ENCODE measurements at regions not wholly inside any gene's neighbourhood (a gene's known extent, or its start where the extent isn't known, plus 50 kb on each side); places are given as distances from the start of the nearest gene placed in this dataset.

DNA sequence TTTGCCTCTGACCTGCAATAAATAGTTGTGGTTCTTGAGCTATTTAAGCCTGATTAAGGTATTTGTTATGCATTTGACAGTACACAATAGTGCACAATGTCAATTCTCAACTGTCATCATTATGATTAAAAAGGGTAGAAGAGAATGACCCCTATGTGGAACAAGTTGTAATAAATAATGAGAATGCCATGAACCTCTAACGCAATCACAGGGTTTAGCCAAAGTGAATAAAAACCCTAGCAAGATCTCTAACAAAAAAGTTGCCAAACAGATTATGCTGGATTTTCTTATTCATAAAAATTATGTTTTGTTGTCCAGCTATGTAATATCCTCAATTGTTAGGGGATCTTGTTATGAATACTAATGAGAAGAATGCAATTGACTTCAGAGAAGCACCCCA, 387.4 kb downstream of the GPAT3 start:
- ChIA-PET SMC1A (ENCODE audit: uncharacterized antibody, unreplicated experiment) (interaction anchor here (1.3 kb wide), 1 partner anchor 9 kb away, joined by 3 read pairs; no protein-coding TSS in a partner anchor), CTCF (interaction anchor here (0.5 kb wide), 1 partner anchor 9 kb away, joined by 3 read pairs; no protein-coding TSS in a partner anchor), RAD21 (ENCODE audit: unreplicated experiment) (no interaction called here), POLR2A (no interaction called here)
- Histone ChIP-seq H3K79me2 (ENCODE audit: control insufficient read depth, insufficient read depth, low read length) (no peaks in the 10 kb centered on the region), H3K36me3 (ENCODE audit: control insufficient read depth in 2 of 2, insufficient read depth in 2 of 2, low read length in 1 of 2) (no peaks in the 10 kb centered on the region), H3K9me3 (replicated peaks; ENCODE audit: control insufficient read depth, insufficient read depth, low read length) (no peaks in the 10 kb centered on the region), H3K27ac (ENCODE audit: control insufficient read depth, insufficient read depth) (no peak overlapping the region), H3K4me1 (ENCODE audit: control insufficient read depth, insufficient read depth, low read length) (no peaks in the 10 kb centered on the region), H3K4me3 (no peak overlapping the region), H2AFZ (ENCODE audit: control insufficient read depth, low read depth, low read length) (no peak overlapping the region), H3K27me3 (replicated peaks in 1 of 2; ENCODE audit: control insufficient read depth in 2 of 2, insufficient read depth in 2 of 2, low read length in 1 of 2) (no peaks in the 10 kb centered on the region), H3K4me2 (ENCODE audit: control insufficient read depth, insufficient read depth) (no peak overlapping the region), H4K20me1 (ENCODE audit: control insufficient read depth, insufficient read depth) (no peaks in the 10 kb centered on the region), H3K9ac (ENCODE audit: control insufficient read depth, insufficient read depth, low read length) (no peak overlapping the region)
- TF ChIP-seq, protein P1, sequence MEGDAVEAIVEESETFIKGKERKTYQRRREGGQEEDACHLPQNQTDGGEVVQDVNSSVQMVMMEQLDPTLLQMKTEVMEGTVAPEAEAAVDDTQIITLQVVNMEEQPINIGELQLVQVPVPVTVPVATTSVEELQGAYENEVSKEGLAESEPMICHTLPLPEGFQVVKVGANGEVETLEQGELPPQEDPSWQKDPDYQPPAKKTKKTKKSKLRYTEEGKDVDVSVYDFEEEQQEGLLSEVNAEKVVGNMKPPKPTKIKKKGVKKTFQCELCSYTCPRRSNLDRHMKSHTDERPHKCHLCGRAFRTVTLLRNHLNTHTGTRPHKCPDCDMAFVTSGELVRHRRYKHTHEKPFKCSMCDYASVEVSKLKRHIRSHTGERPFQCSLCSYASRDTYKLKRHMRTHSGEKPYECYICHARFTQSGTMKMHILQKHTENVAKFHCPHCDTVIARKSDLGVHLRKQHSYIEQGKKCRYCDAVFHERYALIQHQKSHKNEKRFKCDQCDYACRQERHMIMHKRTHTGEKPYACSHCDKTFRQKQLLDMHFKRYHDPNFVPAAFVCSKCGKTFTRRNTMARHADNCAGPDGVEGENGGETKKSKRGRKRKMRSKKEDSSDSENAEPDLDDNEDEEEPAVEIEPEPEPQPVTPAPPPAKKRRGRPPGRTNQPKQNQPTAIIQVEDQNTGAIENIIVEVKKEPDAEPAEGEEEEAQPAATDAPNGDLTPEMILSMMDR (IDR thresholded peaks at IDR 0.05 in 2 of 3, conservative IDR thresholded peaks at IDR 0.05 in 1 of 3; ENCODE audit: control insufficient read depth in 2 of 3, extremely low read depth in 1 of 3, insufficient read depth in 1 of 3, low read depth in 3 of 3, low read length in 3 of 3) = no peak
- no peak for TF ChIP-seq RCOR1 (conservative IDR thresholded peaks at IDR 0.05; ENCODE audit: low read depth, low read length)
- TF ChIP-seq, protein P2, sequence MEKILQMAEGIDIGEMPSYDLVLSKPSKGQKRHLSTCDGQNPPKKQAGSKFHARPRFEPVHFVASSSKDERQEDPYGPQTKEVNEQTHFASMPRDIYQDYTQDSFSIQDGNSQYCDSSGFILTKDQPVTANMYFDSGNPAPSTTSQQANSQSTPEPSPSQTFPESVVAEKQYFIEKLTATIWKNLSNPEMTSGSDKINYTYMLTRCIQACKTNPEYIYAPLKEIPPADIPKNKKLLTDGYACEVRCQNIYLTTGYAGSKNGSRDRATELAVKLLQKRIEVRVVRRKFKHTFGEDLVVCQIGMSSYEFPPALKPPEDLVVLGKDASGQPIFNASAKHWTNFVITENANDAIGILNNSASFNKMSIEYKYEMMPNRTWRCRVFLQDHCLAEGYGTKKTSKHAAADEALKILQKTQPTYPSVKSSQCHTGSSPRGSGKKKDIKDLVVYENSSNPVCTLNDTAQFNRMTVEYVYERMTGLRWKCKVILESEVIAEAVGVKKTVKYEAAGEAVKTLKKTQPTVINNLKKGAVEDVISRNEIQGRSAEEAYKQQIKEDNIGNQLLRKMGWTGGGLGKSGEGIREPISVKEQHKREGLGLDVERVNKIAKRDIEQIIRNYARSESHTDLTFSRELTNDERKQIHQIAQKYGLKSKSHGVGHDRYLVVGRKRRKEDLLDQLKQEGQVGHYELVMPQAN (conservative IDR thresholded peaks at IDR 0.05) = no peak
- TF ChIP-seq, protein P3, sequence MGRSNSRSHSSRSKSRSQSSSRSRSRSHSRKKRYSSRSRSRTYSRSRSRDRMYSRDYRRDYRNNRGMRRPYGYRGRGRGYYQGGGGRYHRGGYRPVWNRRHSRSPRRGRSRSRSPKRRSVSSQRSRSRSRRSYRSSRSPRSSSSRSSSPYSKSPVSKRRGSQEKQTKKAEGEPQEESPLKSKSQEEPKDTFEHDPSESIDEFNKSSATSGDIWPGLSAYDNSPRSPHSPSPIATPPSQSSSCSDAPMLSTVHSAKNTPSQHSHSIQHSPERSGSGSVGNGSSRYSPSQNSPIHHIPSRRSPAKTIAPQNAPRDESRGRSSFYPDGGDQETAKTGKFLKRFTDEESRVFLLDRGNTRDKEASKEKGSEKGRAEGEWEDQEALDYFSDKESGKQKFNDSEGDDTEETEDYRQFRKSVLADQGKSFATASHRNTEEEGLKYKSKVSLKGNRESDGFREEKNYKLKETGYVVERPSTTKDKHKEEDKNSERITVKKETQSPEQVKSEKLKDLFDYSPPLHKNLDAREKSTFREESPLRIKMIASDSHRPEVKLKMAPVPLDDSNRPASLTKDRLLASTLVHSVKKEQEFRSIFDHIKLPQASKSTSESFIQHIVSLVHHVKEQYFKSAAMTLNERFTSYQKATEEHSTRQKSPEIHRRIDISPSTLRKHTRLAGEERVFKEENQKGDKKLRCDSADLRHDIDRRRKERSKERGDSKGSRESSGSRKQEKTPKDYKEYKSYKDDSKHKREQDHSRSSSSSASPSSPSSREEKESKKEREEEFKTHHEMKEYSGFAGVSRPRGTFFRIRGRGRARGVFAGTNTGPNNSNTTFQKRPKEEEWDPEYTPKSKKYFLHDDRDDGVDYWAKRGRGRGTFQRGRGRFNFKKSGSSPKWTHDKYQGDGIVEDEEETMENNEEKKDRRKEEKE (IDR thresholded peaks at IDR 0.05) = no peak
- TF ChIP-seq SREBF1 (IDR thresholded peaks at IDR 0.05; ENCODE audit: low read length) = no peak
- no peak for TF ChIP-seq SP1 (IDR thresholded peaks at IDR 0.05; ENCODE audit: low read depth, low read length)
- TF ChIP-seq, protein P4, sequence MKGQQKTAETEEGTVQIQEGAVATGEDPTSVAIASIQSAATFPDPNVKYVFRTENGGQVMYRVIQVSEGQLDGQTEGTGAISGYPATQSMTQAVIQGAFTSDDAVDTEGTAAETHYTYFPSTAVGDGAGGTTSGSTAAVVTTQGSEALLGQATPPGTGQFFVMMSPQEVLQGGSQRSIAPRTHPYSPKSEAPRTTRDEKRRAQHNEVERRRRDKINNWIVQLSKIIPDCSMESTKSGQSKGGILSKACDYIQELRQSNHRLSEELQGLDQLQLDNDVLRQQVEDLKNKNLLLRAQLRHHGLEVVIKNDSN (IDR thresholded peaks at IDR 0.05; ENCODE audit: borderline replicate concordance, extremely low read length, insufficient read depth, low read depth, low read length) = no peak
- no peak for TF ChIP-seq FOS (IDR thresholded peaks at IDR 0.05; ENCODE audit: borderline replicate concordance, extremely low read depth, insufficient read length)
- TF ChIP-seq, protein P5, sequence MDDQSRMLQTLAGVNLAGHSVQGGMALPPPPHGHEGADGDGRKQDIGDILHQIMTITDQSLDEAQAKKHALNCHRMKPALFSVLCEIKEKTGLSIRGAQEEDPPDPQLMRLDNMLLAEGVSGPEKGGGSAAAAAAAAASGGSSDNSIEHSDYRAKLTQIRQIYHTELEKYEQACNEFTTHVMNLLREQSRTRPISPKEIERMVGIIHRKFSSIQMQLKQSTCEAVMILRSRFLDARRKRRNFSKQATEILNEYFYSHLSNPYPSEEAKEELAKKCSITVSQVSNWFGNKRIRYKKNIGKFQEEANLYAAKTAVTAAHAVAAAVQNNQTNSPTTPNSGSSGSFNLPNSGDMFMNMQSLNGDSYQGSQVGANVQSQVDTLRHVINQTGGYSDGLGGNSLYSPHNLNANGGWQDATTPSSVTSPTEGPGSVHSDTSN (IDR thresholded peaks at IDR 0.05; ENCODE audit: insufficient replicate concordance, low read depth, low read length) = no peak
- in situ Hi-C loops (cut with MboI) = no loop called here
- 91% methylated on average over 1 of the region's 1 CpG for WGBS (ENCODE audit: insufficient coverage, insufficient replicate concordance, low lambda C conversion rate, missing lambda C conversion rate)
- DNase-seq (ENCODE audit: low read depth, low spot score) (no peak), ATAC-seq (no peak), FAIRE-seq (no peak)
- intact Hi-C loops (cut with micrococcal nuclease; ENCODE audit: unreplicated experiment) = no loop called here
- BruUV-seq (replicated peaks) = no TSS peak
